Endothelial cell of umbilical vein (primary cell): ENCODE measurements at regions not wholly inside any gene's neighbourhood (a gene's known extent, or its start where the extent isn't known, plus 50 kb on each side); places are given as distances from the start of the nearest gene placed in this dataset.

Experiments
- BruUV-seq: library from RNA; stranded (reverse); fragments of 400-500 nt; replicated peaks from 2 replicates; lab custom pipeline; 2021; lab: Mats Ljungman, UMichigan
- CTCF ChIA-PET: fragments of 300-600, 350-600 bp; sonication (Branson Sonifier 250); formaldehyde crosslinking; loops from one replicate; lab custom pipeline; 2021; ENCODE audit warnings: antibody characterized with exemption, inconsistent platforms; lab: Charles Lee
- POLR2A ChIA-PET: fragments of 300-600, 350-600 bp; sonication (Branson Sonifier 250); formaldehyde crosslinking; loops from one replicate; lab custom pipeline; 2021; ENCODE audit warnings: antibody characterized with exemption, inconsistent platforms; lab: Charles Lee
- DNase-seq: peaks from one replicate; pipeline ENCODE4 v3.0.0-alpha.2; 2011; ENCODE audit warnings: low read depth, low spot score
- FAIRE-seq: peaks from 2 replicates; lab custom pipeline; 2011; peaks lifted over from hg19 to GRCh38; lab: Jason Lieb, UNC
- H2AFZ ChIP-seq: 2 replicates; pipeline ENCODE4 v1.6.0; 2012; ENCODE audit warnings: low read depth, low read length, control low read depth, inconsistent platforms
- H3K27ac ChIP-seq: 2 replicates; pipeline ENCODE4 v1.5.1; 2011; ENCODE audit warnings: low read depth, mild to moderate bottlenecking, control low read depth, low read length, moderate library complexity; ENCODE audit not compliant: insufficient read depth
- H3K27me3 ChIP-seq, 2 experiments: 2 replicates each; pipeline versions ENCODE4 v1.6.0 to v1.6.1; 2011; ENCODE audit warnings: low read length in 2 of 2, mixed read lengths in 1 of 2; ENCODE audit not compliant: control insufficient read depth in 2 of 2, insufficient read depth in 2 of 2
- H3K36me3 ChIP-seq, 2 experiments: 2 replicates in 1 of 2; 3 replicates in 1 of 2; pipeline ENCODE4 v1.5.1; 2011; ENCODE audit warnings: low read length in 2 of 2, mild to moderate bottlenecking in 1 of 2, moderate library complexity in 1 of 2; ENCODE audit not compliant: control insufficient read depth in 2 of 2, insufficient read depth in 2 of 2; ENCODE audit errors: extremely low read depth in 1 of 2
- H3K4me1 ChIP-seq: 3 replicates; pipeline ENCODE4 v1.5.1; 2011; ENCODE audit warnings: mild to moderate bottlenecking, low read length; ENCODE audit not compliant: control insufficient read depth, insufficient read depth; ENCODE audit errors: extremely low read depth
- H3K4me2 ChIP-seq: 2 replicates; pipeline ENCODE4 v1.6.1; 2011; ENCODE audit warnings: low read length, control low read depth, mixed read lengths; ENCODE audit not compliant: insufficient read depth
- H3K4me3 ChIP-seq, 3 experiments: fragments of 200-600 bp in 1 of 3; sonication (generic), shearing (Covaris generic) in 1 of 3; replicated peaks in 1 of 3; 2 replicates each; pipeline ENCODE4 v1.5.1; 2011 to 2016; ENCODE audit warnings: control low read depth in 3 of 3, low read length in 3 of 3, mild to moderate bottlenecking in 2 of 3, inconsistent platforms in 1 of 3, low read depth in 1 of 3, moderate library complexity in 1 of 3; ENCODE audit not compliant: insufficient read depth in 1 of 3
- H3K79me2 ChIP-seq: 2 replicates; pipeline ENCODE4 v1.6.0; 2012; ENCODE audit warnings: low read length, inconsistent platforms; ENCODE audit not compliant: control insufficient read depth, insufficient read depth
- H3K9ac ChIP-seq: replicated peaks from 2 replicates; pipeline ENCODE3; 2011; ENCODE audit warnings: low read length, control low read depth; ENCODE audit not compliant: insufficient read depth; ENCODE audit errors: extremely low read depth
- H3K9me1 ChIP-seq: replicated peaks from 3 replicates; pipeline ENCODE4 v1.6.0; 2011; ENCODE audit warnings: mild to moderate bottlenecking, low read length; ENCODE audit not compliant: control insufficient read depth, insufficient read depth; ENCODE audit errors: extremely low read depth
- H3K9me3 ChIP-seq: replicated peaks from 2 replicates; pipeline ENCODE4 v1.5.1; 2012; ENCODE audit warnings: low read length, inconsistent platforms; ENCODE audit not compliant: control insufficient read depth, insufficient read depth
- H4K20me1 ChIP-seq: replicated peaks from 2 replicates; pipeline ENCODE3; 2011; ENCODE audit warnings: mild to moderate bottlenecking, low read length; ENCODE audit not compliant: control insufficient read depth, insufficient read depth; ENCODE audit errors: extremely low read depth
- CTCF ChIP-seq, 2 donors: IDR thresholded peaks; 1 replicate in 1 of 2; 2 replicates in 1 of 2; pipeline ENCODE4 v1.5.1; 2011; ENCODE audit warnings: low read length in 2 of 2, mild to moderate bottlenecking in 2 of 2, moderate library complexity in 2 of 2, control low read depth in 1 of 2, inconsistent platforms in 1 of 2, low read depth in 1 of 2; ENCODE audit not compliant: insufficient read depth in 1 of 2; ENCODE audit errors: extremely low read depth in 1 of 2
- EZH2 ChIP-seq: IDR thresholded peaks from 2 replicates; pipeline ENCODE4 v1.6.1; 2012; ENCODE audit warnings: borderline replicate concordance, low read depth, mild to moderate bottlenecking, moderate library complexity, low read length, inconsistent platforms; ENCODE audit not compliant: severe bottlenecking
- FOS ChIP-seq: IDR thresholded peaks from 2 replicates; pipeline ENCODE4 v1.6.1; 2011; ENCODE audit warnings: mild to moderate bottlenecking, low read length, moderate library complexity, borderline replicate concordance; ENCODE audit not compliant: insufficient read depth
- GATA2 ChIP-seq: IDR thresholded peaks from 2 replicates; pipeline ENCODE4 v1.7.0; 2011; ENCODE audit warnings: low read depth, mild to moderate bottlenecking, moderate library complexity, mixed read lengths, low read length; ENCODE audit not compliant: insufficient read length, insufficient read depth
- JUN ChIP-seq: IDR thresholded peaks from 2 replicates; pipeline ENCODE4 v1.6.1; 2011; ENCODE audit warnings: borderline replicate concordance, low read depth; ENCODE audit not compliant: insufficient read length, insufficient read depth
- MAX ChIP-seq: IDR thresholded peaks from 2 replicates; pipeline ENCODE4 v1.6.1; 2011; ENCODE audit not compliant: insufficient read depth, insufficient read length
- MYC ChIP-seq: IDR thresholded peaks from one replicate; pipeline ENCODE4 v1.6.1; 2011; ENCODE audit warnings: mild to moderate bottlenecking, low read depth, low read length
- POLR2A ChIP-seq: IDR thresholded peaks from 2 replicates; pipeline ENCODE4 v1.6.1; 2012; ENCODE audit warnings: low read depth, mild to moderate bottlenecking, control low read depth, low read length
- POLR2AphosphoS5 ChIP-seq: IDR thresholded peaks from 2 replicates; pipeline ENCODE4 v1.6.1; 2012; ENCODE audit warnings: low read depth, mild to moderate bottlenecking, control low read depth, low read length, moderate library complexity; ENCODE audit not compliant: insufficient read depth
- dilution Hi-C: fragments of 300-500 bp; cut with MboI; formaldehyde crosslinking; loops from one replicate; pipeline ENCODE4 v1.15.0; 2019; ENCODE audit warnings: low sequenced_read_pairs; ENCODE audit not compliant: extremely low pct_ligation_motif_present
- intact Hi-C: fragments of 100-400 bp; cut with micrococcal nuclease; formaldehyde crosslinking; loops from one replicate; pipeline ENCODE4 v1.10.0; 2022

GRCh38 chr2:176495826-176496225 lies 226.6 kb downstream of the MTX2 start:
- POLR2A ChIA-PET = no interaction called here
- intact Hi-C loops = no loop called here
- H3K4me1 ChIP-seq = no peaks in the 10 kb centered on the region
- TF ChIP-seq MAX (no peak), POLR2AphosphoS5 (no peak), POLR2A (no peak), GATA2 (no peak), MYC (no peak), CTCF (IDR thresholded peaks at IDR 0.05; ENCODE audit: extremely low read depth in 1 of 2, insufficient read depth in 1 of 2, low read depth in 1 of 2, low read length in 2 of 2) (no peak), EZH2 (no peak), FOS (no peak), JUN (no peak)
- no peaks in the 10 kb centered on the region for H3K9me3 ChIP-seq
- no TSS peak for BruUV-seq
- H3K79me2 ChIP-seq = no peaks in the 10 kb centered on the region
- H3K4me3 ChIP-seq = no peak overlapping the region
- CTCF ChIA-PET = no interaction called here
- DNase-seq (no peak), FAIRE-seq (no peak)
- no peaks in the 10 kb centered on the region for H3K27me3 ChIP-seq
- H3K9me1 ChIP-seq = no peaks in the 10 kb centered on the region
- no peak overlapping the region for H3K27ac ChIP-seq
- H3K9ac ChIP-seq = no peak overlapping the region
- no peak overlapping the region for H2AFZ ChIP-seq
- dilution Hi-C loops = no loop called here
- no peak overlapping the region for H3K4me2 ChIP-seq
- no peaks in the 10 kb centered on the region for H3K36me3 ChIP-seq
- no peaks in the 10 kb centered on the region for H4K20me1 ChIP-seq
